Mammary epithelial cell (primary cell): ENCODE measurements at regions not wholly inside any gene's neighbourhood (a gene's known extent, or its start where the extent isn't known, plus 50 kb on each side); places are given as distances from the start of the nearest gene placed in this dataset.

Source experiments
- CTCF ChIP-seq, 2 donors: IDR thresholded peaks in 1 of 2; conservative IDR thresholded peaks in 1 of 2; 2 replicates each; pipeline ENCODE4 v1.5.1; 2011 to 2012; ENCODE audit warnings: inconsistent platforms in 2 of 2, low read length in 2 of 2, mild to moderate bottlenecking in 2 of 2, control low read depth in 1 of 2, low read depth in 1 of 2; ENCODE audit not compliant: insufficient read depth in 1 of 2; ENCODE audit errors: extremely low read depth in 1 of 2
- EZH2 ChIP-seq: IDR thresholded peaks from 2 replicates; pipeline ENCODE4 v1.6.1; 2012; ENCODE audit warnings: low read length, inconsistent platforms, borderline replicate concordance

- TF ChIP-seq CTCF (conservative IDR thresholded peaks at IDR 0.05 in 1 of 2, IDR thresholded peaks at IDR 0.05 in 1 of 2; ENCODE audit: extremely low read depth in 1 of 2, insufficient read depth in 1 of 2, low read depth in 1 of 2, low read length in 2 of 2), result no peak
- TF ChIP-seq EZH2, result no peak
These were observed 395.9 kb downstream of the FUT8 start for GRCh38 chr14:65808390-65808789.
